ENCODE measurements at regions not wholly inside any gene's neighbourhood (a gene's known extent, or its start where the extent isn't known, plus 50 kb on each side); places are given as distances from the start of the nearest gene placed in this dataset.

GRCh38 chr5:5702934-5703333 lies 280.5 kb downstream of the ICE1 start:
- TF ChIP-seq CTCF (IDR thresholded peaks at IDR 0.05) (no peak), POLR2A (IDR thresholded peaks at IDR 0.05) (no peak), EP300 (IDR thresholded peaks at IDR 0.05) (no peak)

All from gastroesophageal sphincter (tissue), 3 donors.